Hepatocyte (in vitro differentiated cells): ENCODE measurements at regions not wholly inside any gene's neighbourhood (a gene's known extent, or its start where the extent isn't known, plus 50 kb on each side); places are given as distances from the start of the nearest gene placed in this dataset.

ENCODE experiments used
- EZH2 ChIP-seq: fragments of 200-600 bp; sonication (generic); IDR thresholded peaks from 2 replicates; pipeline ENCODE4 v1.6.1; 2016; ENCODE audit warnings: antibody characterized with exemption, mild to moderate bottlenecking, borderline replicate concordance
- TF ChIP-seq, protein P1 (sequence below): fragments of 200-600 bp; sonication (generic); IDR thresholded peaks from 2 replicates; pipeline ENCODE4 v1.5.1; 2016; ENCODE audit warnings: antibody characterized with exemption, mild to moderate bottlenecking; ENCODE audit not compliant: poor library complexity

GRCh38 chr5:126274763-126275125 lies 148.5 kb upstream of the GRAMD2B start:
- TF ChIP-seq, protein P1, sequence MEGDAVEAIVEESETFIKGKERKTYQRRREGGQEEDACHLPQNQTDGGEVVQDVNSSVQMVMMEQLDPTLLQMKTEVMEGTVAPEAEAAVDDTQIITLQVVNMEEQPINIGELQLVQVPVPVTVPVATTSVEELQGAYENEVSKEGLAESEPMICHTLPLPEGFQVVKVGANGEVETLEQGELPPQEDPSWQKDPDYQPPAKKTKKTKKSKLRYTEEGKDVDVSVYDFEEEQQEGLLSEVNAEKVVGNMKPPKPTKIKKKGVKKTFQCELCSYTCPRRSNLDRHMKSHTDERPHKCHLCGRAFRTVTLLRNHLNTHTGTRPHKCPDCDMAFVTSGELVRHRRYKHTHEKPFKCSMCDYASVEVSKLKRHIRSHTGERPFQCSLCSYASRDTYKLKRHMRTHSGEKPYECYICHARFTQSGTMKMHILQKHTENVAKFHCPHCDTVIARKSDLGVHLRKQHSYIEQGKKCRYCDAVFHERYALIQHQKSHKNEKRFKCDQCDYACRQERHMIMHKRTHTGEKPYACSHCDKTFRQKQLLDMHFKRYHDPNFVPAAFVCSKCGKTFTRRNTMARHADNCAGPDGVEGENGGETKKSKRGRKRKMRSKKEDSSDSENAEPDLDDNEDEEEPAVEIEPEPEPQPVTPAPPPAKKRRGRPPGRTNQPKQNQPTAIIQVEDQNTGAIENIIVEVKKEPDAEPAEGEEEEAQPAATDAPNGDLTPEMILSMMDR = no peak
- TF ChIP-seq EZH2 = no peak
